ENCODE measurements at regions not wholly inside any gene's neighbourhood (a gene's known extent, or its start where the extent isn't known, plus 50 kb on each side); places are given as distances from the start of the nearest gene placed in this dataset.

DNA sequence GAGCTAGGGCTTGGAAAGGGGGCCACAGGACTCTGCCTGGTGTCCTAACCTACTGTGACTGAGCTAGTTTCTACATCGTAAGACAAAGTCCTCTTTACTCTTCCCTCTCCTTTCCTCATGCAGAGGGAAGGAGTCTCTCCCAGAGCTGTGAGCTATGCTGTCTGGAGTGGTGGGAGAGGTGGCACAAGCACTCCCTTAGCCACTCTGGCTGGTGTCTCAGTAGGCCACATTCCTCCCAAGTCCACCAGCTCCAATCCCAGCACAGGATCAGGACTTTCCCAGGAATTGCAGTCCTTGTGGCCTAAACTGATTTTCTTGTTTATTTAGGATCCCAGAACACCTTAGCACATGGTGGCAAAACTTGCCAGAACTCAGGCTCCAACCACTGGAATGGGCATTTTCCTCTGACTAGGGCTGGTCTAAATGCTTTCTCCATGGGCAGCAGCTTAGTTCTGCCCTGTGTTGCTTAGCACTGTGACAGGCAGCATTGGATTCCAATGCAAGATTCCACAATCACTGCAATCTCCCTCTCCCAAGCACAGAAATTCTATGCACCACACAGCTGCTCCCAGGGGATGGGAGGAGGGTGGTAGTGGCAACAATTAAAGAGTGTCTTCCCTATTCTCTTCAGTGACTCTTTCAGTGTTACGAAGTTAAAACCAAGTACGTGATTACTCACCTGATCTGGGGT, 733.3 kb downstream of the HACE1 start:
- BruUV-seq (replicated peaks) = no TSS peak

GRCh38 chr6:104123227-104123626, 736.5 kb downstream of the HACE1 start:
- ATAC-seq = no peak
- Histone ChIP-seq H3K36me3 (replicated peaks in 1 of 2; ENCODE audit: control insufficient read depth in 1 of 2, insufficient read depth in 2 of 2, low read length in 2 of 2) (no peaks in the 10 kb centered on the region), H3K27me3 (ENCODE audit: control insufficient read depth in 1 of 2, insufficient read depth in 2 of 2, low read length in 2 of 2) (no peaks in the 10 kb centered on the region), H3K27ac (ENCODE audit: extremely low read length, insufficient read depth, low read length) (no peak overlapping the region), H3K9ac (ENCODE audit: insufficient read depth, low read depth, low read length) (no peak overlapping the region), H3K4me2 (ENCODE audit: low read depth, low read length) (no peak overlapping the region), H3K79me2 (ENCODE audit: insufficient read depth, low read length) (no peaks in the 10 kb centered on the region), H4K20me1 (ENCODE audit: insufficient read depth, low read length) (no peaks in the 10 kb centered on the region), H3K9me3 (ENCODE audit: low read length) (no peaks in the 10 kb centered on the region), H3K4me3 (replicated peaks in 1 of 3; ENCODE audit: insufficient read depth in 1 of 3, low read depth in 2 of 3, low read length in 3 of 3) (no peak overlapping the region), H2AFZ (ENCODE audit: low read length) (no peak overlapping the region), H3K4me1 (ENCODE audit: insufficient read depth, low read length) (no peaks in the 10 kb centered on the region)
- 0% methylated on average over 1 of the region's 1 CpG for WGBS (ENCODE audit: low lambda C conversion rate)
- BruUV-seq (replicated peaks) = no TSS peak
- no peak for FAIRE-seq
- ChIA-PET POLR2A (no interaction called here), CTCF (ENCODE audit: low intra/inter-chr PET ratio, low total read pairs) (no interaction called here)
- TF ChIP-seq FOXO4 (CRISPR knock-in tag; conservative IDR thresholded peaks at IDR 0.05) (no peak), MTF2 (CRISPR knock-in tag; IDR thresholded peaks at IDR 0.05; ENCODE audit: borderline replicate concordance) (no peak), KLF9 (CRISPR knock-in tag; IDR thresholded peaks at IDR 0.05; ENCODE audit: low read depth) (no peak), HMGA1 (CRISPR knock-in tag; conservative IDR thresholded peaks at IDR 0.05) (no peak), REL (CRISPR knock-in tag; conservative IDR thresholded peaks at IDR 0.05) (no peak), ZNF775 (CRISPR knock-in tag; IDR thresholded peaks at IDR 0.05; ENCODE audit: borderline replicate concordance) (no peak)
- intact Hi-C loops (cut with micrococcal nuclease; ENCODE audit: unreplicated experiment) = no loop called here
- no peak for DNase-seq (ENCODE audit: low spot score)
- in situ Hi-C loops (cut with HindIII; ENCODE audit: extremely low pct_ligation_motif_present, low pct_unique_long_range_greater_than_20kb) = no loop called here

More for the DNA sequence above, 733.3 kb downstream of the HACE1 start:
- Histone ChIP-seq H3K4me2 (ENCODE audit: low read depth, low read length) (no peak overlapping the region), H3K36me3 (replicated peaks in 1 of 2; ENCODE audit: control insufficient read depth in 1 of 2, insufficient read depth in 2 of 2, low read length in 2 of 2) (no peaks in the 10 kb centered on the region), H3K79me2 (ENCODE audit: insufficient read depth, low read length) (no peaks in the 10 kb centered on the region), H2AFZ (ENCODE audit: low read length) (no peak overlapping the region), H3K27ac (ENCODE audit: extremely low read length, insufficient read depth, low read length) (no peak overlapping the region), H4K20me1 (ENCODE audit: insufficient read depth, low read length) (no peaks in the 10 kb centered on the region), H3K9ac (ENCODE audit: insufficient read depth, low read depth, low read length) (no peak overlapping the region), H3K4me1 (ENCODE audit: insufficient read depth, low read length) (no peaks in the 10 kb centered on the region), H3K27me3 (ENCODE audit: control insufficient read depth in 1 of 2, insufficient read depth in 2 of 2, low read length in 2 of 2) (no peaks in the 10 kb centered on the region), H3K4me3 (replicated peaks in 1 of 3; ENCODE audit: insufficient read depth in 1 of 3, low read depth in 2 of 3, low read length in 3 of 3) (no peak overlapping the region), H3K9me3 (ENCODE audit: low read length) (no peaks in the 10 kb centered on the region)
- TF ChIP-seq MAF1 (CRISPR knock-in tag; IDR thresholded peaks at IDR 0.05; ENCODE audit: borderline replicate concordance) = no peak
- TF ChIP-seq NFRKB (IDR thresholded peaks at IDR 0.05) = no peak
- TF ChIP-seq PCBP1 (IDR thresholded peaks at IDR 0.05; ENCODE audit: borderline replicate concordance, low read depth, low read length) = no peak
- TF ChIP-seq, protein P1, sequence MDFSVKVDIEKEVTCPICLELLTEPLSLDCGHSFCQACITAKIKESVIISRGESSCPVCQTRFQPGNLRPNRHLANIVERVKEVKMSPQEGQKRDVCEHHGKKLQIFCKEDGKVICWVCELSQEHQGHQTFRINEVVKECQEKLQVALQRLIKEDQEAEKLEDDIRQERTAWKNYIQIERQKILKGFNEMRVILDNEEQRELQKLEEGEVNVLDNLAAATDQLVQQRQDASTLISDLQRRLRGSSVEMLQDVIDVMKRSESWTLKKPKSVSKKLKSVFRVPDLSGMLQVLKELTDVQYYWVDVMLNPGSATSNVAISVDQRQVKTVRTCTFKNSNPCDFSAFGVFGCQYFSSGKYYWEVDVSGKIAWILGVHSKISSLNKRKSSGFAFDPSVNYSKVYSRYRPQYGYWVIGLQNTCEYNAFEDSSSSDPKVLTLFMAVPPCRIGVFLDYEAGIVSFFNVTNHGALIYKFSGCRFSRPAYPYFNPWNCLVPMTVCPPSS (IDR thresholded peaks at IDR 0.05) = no peak
- TF ChIP-seq MEF2D (CRISPR knock-in tag; IDR thresholded peaks at IDR 0.05) = no peak
- no peak for TF ChIP-seq ZNF224 (CRISPR knock-in tag; IDR thresholded peaks at IDR 0.05)
- no peak for TF ChIP-seq ATAD3A (CRISPR knock-in tag; IDR thresholded peaks at IDR 0.05)
- TF ChIP-seq ZNF550 (CRISPR knock-in tag; IDR thresholded peaks at IDR 0.05; ENCODE audit: borderline replicate concordance) = no peak
- TF ChIP-seq ZNF331 (CRISPR knock-in tag; IDR thresholded peaks at IDR 0.05) = no peak
- no peak for TF ChIP-seq SMARCE1 (IDR thresholded peaks at IDR 0.05; ENCODE audit: borderline replicate concordance)
- no peak for TF ChIP-seq MED1 (CRISPR knock-in tag; IDR thresholded peaks at IDR 0.05)
- no peak for TF ChIP-seq ARNT2 (CRISPR knock-in tag; IDR thresholded peaks at IDR 0.05; ENCODE audit: low read depth)
- ChIA-PET CTCF (ENCODE audit: low intra/inter-chr PET ratio, low total read pairs) (no interaction called here), POLR2A (no interaction called here)
- intact Hi-C loops (cut with micrococcal nuclease; ENCODE audit: unreplicated experiment) = no loop called here
- in situ Hi-C loops (cut with HindIII; ENCODE audit: extremely low pct_ligation_motif_present, low pct_unique_long_range_greater_than_20kb) = no loop called here
- ATAC-seq (no peak), FAIRE-seq (no peak), DNase-seq (ENCODE audit: low spot score) (no peak)
- WGBS (ENCODE audit: low lambda C conversion rate) = 13% methylated on average over 3 of the region's 3 CpGs

Measured in HepG2 (cell line).